ENCODE measurements at regions not wholly inside any gene's neighbourhood (a gene's known extent, or its start where the extent isn't known, plus 50 kb on each side); places are given as distances from the start of the nearest gene placed in this dataset.
"Not testable (repeated sequence)": the region's sequence is repeated elsewhere in the genome, so short reads cannot be mapped to it uniquely, and the experiment has no call there.

GRCh38 chr4:181853881-181854511, 389.2 kb upstream of the TENM3 start:
- DNase-seq = no peak
- Histone ChIP-seq H4K20me1 (ENCODE audit: insufficient read depth, low read length) (no peaks in the 10 kb centered on the region), H2AFZ (ENCODE audit: low read length) (no peak overlapping the region), H3K4me3 (ENCODE audit: low read length) (no peak overlapping the region), H3K4me1 (ENCODE audit: low read length) (no peaks in the 10 kb centered on the region; the same call in 1 of the 2 replicates), H3F3A (ENCODE audit: insufficient read depth, low read length) (no peaks in the 10 kb centered on the region), H3K9me2 (replicated peaks; ENCODE audit: insufficient read depth, low read length) (no peaks in the 10 kb centered on the region), H3K9ac (ENCODE audit: low read length) (no peak overlapping the region), H3K27me3 (replicated peaks; ENCODE audit: insufficient read depth, low read length) (no peaks in the 10 kb centered on the region), H3K79me2 (ENCODE audit: low read length) (no peaks in the 10 kb centered on the region), H3K36me3 (replicated peaks; ENCODE audit: insufficient read depth, low read length) (no peaks in the 10 kb centered on the region), H3K4me2 (ENCODE audit: low read depth, low read length) (no peak overlapping the region), H3K27ac (ENCODE audit: low read length) (no peak overlapping the region), H3K9me3 (replicated peaks; ENCODE audit: insufficient read depth, low read length) (no peaks in the 10 kb centered on the region)
- no peak for TF ChIP-seq CTCF (IDR thresholded peaks at IDR 0.05; ENCODE audit: low read length)
- TF ChIP-seq EZH2 (optimal IDR thresholded peaks at IDR 0.05; ENCODE audit: low read depth, low read length) = no peak
- TF ChIP-seq EZH2phosphoT487 (IDR thresholded peaks at IDR 0.05; ENCODE audit: low read length) = no peak

GRCh38 chr4:181855307-181855706, 387.9 kb upstream of the TENM3 start:
- Histone ChIP-seq H3K27ac (ENCODE audit: low read length) (no peak overlapping the region), H3K36me3 (replicated peaks; ENCODE audit: insufficient read depth, low read length) (no peaks in the 10 kb centered on the region), H3K4me3 (ENCODE audit: low read length) (no peak overlapping the region), H3K9me3 (replicated peaks; ENCODE audit: insufficient read depth, low read length) (no peaks in the 10 kb centered on the region), H3K9me2 (replicated peaks; ENCODE audit: insufficient read depth, low read length) (no peaks in the 10 kb centered on the region), H4K20me1 (ENCODE audit: insufficient read depth, low read length) (no peaks in the 10 kb centered on the region), H3F3A (ENCODE audit: insufficient read depth, low read length) (no peaks in the 10 kb centered on the region), H3K4me1 (ENCODE audit: low read length) (no peaks in the 10 kb centered on the region; the same call in 1 of the 2 replicates), H3K9ac (ENCODE audit: low read length) (no peak overlapping the region), H3K4me2 (ENCODE audit: low read depth, low read length) (no peak overlapping the region), H3K79me2 (ENCODE audit: low read length) (no peaks in the 10 kb centered on the region), H2AFZ (ENCODE audit: low read length) (no peak overlapping the region), H3K27me3 (replicated peaks; ENCODE audit: insufficient read depth, low read length) (no peaks in the 10 kb centered on the region)
- DNase-seq = no peak
- TF ChIP-seq EZH2 (optimal IDR thresholded peaks at IDR 0.05; ENCODE audit: low read depth, low read length) (no peak), EZH2phosphoT487 (IDR thresholded peaks at IDR 0.05; ENCODE audit: low read length) (no peak), CTCF (IDR thresholded peaks at IDR 0.05; ENCODE audit: low read length) (no peak)

- H3K79me2 ChIP-seq (ENCODE audit: low read length); H3K4me3 ChIP-seq (ENCODE audit: low read length); H3K4me2 ChIP-seq (ENCODE audit: low read depth, low read length); H3K4me1 ChIP-seq (ENCODE audit: low read length); H3K36me3 ChIP-seq (replicated peaks; ENCODE audit: insufficient read depth, low read length); H4K20me1 ChIP-seq (ENCODE audit: insufficient read depth, low read length); H2AFZ ChIP-seq (ENCODE audit: low read length); H3K27ac ChIP-seq (ENCODE audit: low read length); H3K9me2 ChIP-seq (replicated peaks; ENCODE audit: insufficient read depth, low read length); H3F3A ChIP-seq (ENCODE audit: insufficient read depth, low read length); H3K9ac ChIP-seq (ENCODE audit: low read length); H3K9me3 ChIP-seq (replicated peaks; ENCODE audit: insufficient read depth, low read length); H3K27me3 ChIP-seq (replicated peaks; ENCODE audit: insufficient read depth, low read length): not testable (repeated sequence)
- peak; percentile 65 for DNase-seq
Observed at GRCh38 chr4:181857471-181857870, 385.7 kb upstream of the TENM3 start.

- Histone ChIP-seq H3K9me3 (replicated peaks; ENCODE audit: insufficient read depth, low read length) (no peaks in the 10 kb centered on the region), H3K9me2 (replicated peaks; ENCODE audit: insufficient read depth, low read length) (no peaks in the 10 kb centered on the region), H3K4me2 (ENCODE audit: low read depth, low read length) (no peak overlapping the region), H3K36me3 (replicated peaks; ENCODE audit: insufficient read depth, low read length) (no peaks in the 10 kb centered on the region), H3K27ac (ENCODE audit: low read length) (no peak overlapping the region), H3K9ac (ENCODE audit: low read length) (no peak overlapping the region), H3K27me3 (replicated peaks; ENCODE audit: insufficient read depth, low read length) (no peaks in the 10 kb centered on the region), H2AFZ (ENCODE audit: low read length) (no peak overlapping the region), H3F3A (ENCODE audit: insufficient read depth, low read length) (no peaks in the 10 kb centered on the region), H3K79me2 (ENCODE audit: low read length) (no peaks in the 10 kb centered on the region), H3K4me1 (ENCODE audit: low read length) (no peaks in the 10 kb centered on the region; the same call in 1 of the 2 replicates), H4K20me1 (ENCODE audit: insufficient read depth, low read length) (no peaks in the 10 kb centered on the region), H3K4me3 (ENCODE audit: low read length) (no peak overlapping the region)
- no peak for TF ChIP-seq EZH2 (optimal IDR thresholded peaks at IDR 0.05; ENCODE audit: low read depth, low read length)
- no peak for TF ChIP-seq EZH2phosphoT487 (IDR thresholded peaks at IDR 0.05; ENCODE audit: low read length)
- no peak for TF ChIP-seq CTCF (IDR thresholded peaks at IDR 0.05; ENCODE audit: low read length)
- DNase-seq = no peak
Observed at GRCh38 chr4:181858741-181859140, 384.5 kb upstream of the TENM3 start.

Data from MM.1S (cell line).